Hepatocyte (in vitro differentiated cells): ENCODE measurements at regions not wholly inside any gene's neighbourhood (a gene's known extent, or its start where the extent isn't known, plus 50 kb on each side); places are given as distances from the start of the nearest gene placed in this dataset.

Source experiments
- EZH2 ChIP-seq: fragments of 200-600 bp; sonication (generic); IDR thresholded peaks from 2 replicates; pipeline ENCODE4 v1.6.1; 2016; ENCODE audit warnings: antibody characterized with exemption, mild to moderate bottlenecking, borderline replicate concordance
- EZH2phosphoT487 ChIP-seq: fragments of 200-600 bp; sonication (generic); IDR thresholded peaks from one replicate; pipeline ENCODE4 v1.6.1; 2018; ENCODE audit warnings: antibody characterized with exemption, mild to moderate bottlenecking, low read depth, moderate library complexity; ENCODE audit not compliant: unreplicated experiment, severe bottlenecking
- TF ChIP-seq, protein P1 (sequence below): fragments of 200-600 bp; sonication (generic); IDR thresholded peaks from 2 replicates; pipeline ENCODE4 v1.5.1; 2016; ENCODE audit warnings: antibody characterized with exemption, mild to moderate bottlenecking; ENCODE audit not compliant: poor library complexity

- TF ChIP-seq, protein P1, sequence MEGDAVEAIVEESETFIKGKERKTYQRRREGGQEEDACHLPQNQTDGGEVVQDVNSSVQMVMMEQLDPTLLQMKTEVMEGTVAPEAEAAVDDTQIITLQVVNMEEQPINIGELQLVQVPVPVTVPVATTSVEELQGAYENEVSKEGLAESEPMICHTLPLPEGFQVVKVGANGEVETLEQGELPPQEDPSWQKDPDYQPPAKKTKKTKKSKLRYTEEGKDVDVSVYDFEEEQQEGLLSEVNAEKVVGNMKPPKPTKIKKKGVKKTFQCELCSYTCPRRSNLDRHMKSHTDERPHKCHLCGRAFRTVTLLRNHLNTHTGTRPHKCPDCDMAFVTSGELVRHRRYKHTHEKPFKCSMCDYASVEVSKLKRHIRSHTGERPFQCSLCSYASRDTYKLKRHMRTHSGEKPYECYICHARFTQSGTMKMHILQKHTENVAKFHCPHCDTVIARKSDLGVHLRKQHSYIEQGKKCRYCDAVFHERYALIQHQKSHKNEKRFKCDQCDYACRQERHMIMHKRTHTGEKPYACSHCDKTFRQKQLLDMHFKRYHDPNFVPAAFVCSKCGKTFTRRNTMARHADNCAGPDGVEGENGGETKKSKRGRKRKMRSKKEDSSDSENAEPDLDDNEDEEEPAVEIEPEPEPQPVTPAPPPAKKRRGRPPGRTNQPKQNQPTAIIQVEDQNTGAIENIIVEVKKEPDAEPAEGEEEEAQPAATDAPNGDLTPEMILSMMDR, result no peak
- TF ChIP-seq EZH2 (no peak), EZH2phosphoT487 (no peak)
These were observed 711.8 kb upstream of the LRFN5 start for GRCh38 chr14:40894846-40895245.
